Neural cell (in vitro differentiated cells): ENCODE measurements at regions not wholly inside any gene's neighbourhood (a gene's known extent, or its start where the extent isn't known, plus 50 kb on each side); places are given as distances from the start of the nearest gene placed in this dataset.

Experiments
- H2AFZ ChIP-seq: fragments of 200-600, 300-800 bp; sonication (generic), shearing (Covaris generic); 2 replicates; pipeline ENCODE4 v1.6.0; 2014; ENCODE audit warnings: low read depth, mild to moderate bottlenecking, antibody characterized with exemption, low read length, moderate library complexity
- H3F3A ChIP-seq: fragments of 200-600 bp; shearing (Covaris generic); 2 replicates; pipeline ENCODE4 v1.6.1; 2016; ENCODE audit warnings: mild to moderate bottlenecking, moderate library complexity, mixed read lengths, antibody characterized with exemption, low read length; ENCODE audit not compliant: insufficient read depth, poor library complexity, severe bottlenecking
- H3K27ac ChIP-seq: fragments of 200-600, 300-800 bp; sonication (generic), shearing (Covaris generic); 2 replicates; pipeline ENCODE4 v1.5.1; 2014; ENCODE audit warnings: mild to moderate bottlenecking, low read length, moderate library complexity
- H3K27me3 ChIP-seq: fragments of 300-800, 200-600 bp; sonication (generic), shearing (Covaris generic); 2 replicates; pipeline ENCODE4 v1.6.0; 2014; ENCODE audit warnings: mild to moderate bottlenecking, low read depth, low read length, moderate library complexity; ENCODE audit not compliant: insufficient read depth
- H3K36me3 ChIP-seq: fragments of 300-800, 200-600 bp; sonication (generic), shearing (Covaris generic); 2 replicates; pipeline ENCODE4 v1.5.1; 2014; ENCODE audit warnings: mild to moderate bottlenecking, antibody characterized with exemption, low read length, moderate library complexity; ENCODE audit not compliant: insufficient read depth
- H3K4me2 ChIP-seq: fragments of 300-800, 200-600 bp; sonication (generic), shearing (Covaris generic); 2 replicates; pipeline ENCODE4 v1.6.0; 2014; ENCODE audit warnings: mild to moderate bottlenecking, low read length
- H3K4me3 ChIP-seq: fragments of 300-800, 200-600 bp; sonication (generic), shearing (Covaris generic); 2 replicates; pipeline ENCODE4 v1.5.1; 2014; ENCODE audit warnings: mild to moderate bottlenecking, low read length, moderate library complexity
- H3K79me2 ChIP-seq: fragments of 200-600 bp; shearing (Covaris generic); replicated peaks from 2 replicates; pipeline ENCODE4 v1.6.0; 2014; ENCODE audit warnings: mild to moderate bottlenecking, low read length, moderate library complexity; ENCODE audit not compliant: insufficient read depth
- H3K9ac ChIP-seq: fragments of 300-800, 200-600 bp; sonication (generic), shearing (Covaris generic); 2 replicates; pipeline ENCODE4 v1.6.1; 2016; ENCODE audit warnings: mild to moderate bottlenecking, low read length, mixed read lengths
- H3K9me2 ChIP-seq: fragments of 200-600 bp; shearing (Covaris generic); 2 replicates; pipeline ENCODE4 v1.6.1; 2016; ENCODE audit warnings: mild to moderate bottlenecking, low read length, mixed read lengths; ENCODE audit not compliant: insufficient read depth
- H3K9me3 ChIP-seq: fragments of 200-600, 300-800 bp; sonication (generic), shearing (Covaris generic); 2 replicates; pipeline ENCODE4 v1.6.1; 2016; ENCODE audit warnings: mild to moderate bottlenecking, mixed run types, low read length, moderate library complexity, mixed read lengths
- H4K20me1 ChIP-seq: fragments of 200-600 bp; shearing (Covaris generic); 2 replicates; pipeline ENCODE4 v1.6.1; 2016; ENCODE audit warnings: mild to moderate bottlenecking, mixed run types; ENCODE audit not compliant: insufficient read depth
- CTCF ChIP-seq: fragments of 450-650 bp; IDR thresholded peaks from 2 replicates; pipeline ENCODE4 v1.5.1; 2014; ENCODE audit warnings: antibody characterized with exemption, mild to moderate bottlenecking, moderate library complexity; ENCODE audit not compliant: poor library complexity, severe bottlenecking
- EP300 ChIP-seq: fragments of 450-650 bp; conservative IDR thresholded peaks from 2 replicates; pipeline ENCODE4 v1.6.1; 2014; ENCODE audit warnings: antibody characterized with exemption, mild to moderate bottlenecking, moderate library complexity; ENCODE audit not compliant: poor library complexity, severe bottlenecking
- EZH2 ChIP-seq: fragments of 200-600, 300-800 bp; shearing (Covaris generic), sonication (generic); IDR thresholded peaks from 2 replicates; pipeline ENCODE4 v1.6.1; 2014; ENCODE audit warnings: antibody characterized with exemption, low read length, borderline replicate concordance, mild to moderate bottlenecking; ENCODE audit not compliant: insufficient read depth, poor library complexity, severe bottlenecking
- MXI1 ChIP-seq: fragments of 450-650 bp; conservative IDR thresholded peaks from 2 replicates; pipeline ENCODE4 v1.6.1; 2014; ENCODE audit warnings: antibody characterized with exemption, mild to moderate bottlenecking; ENCODE audit not compliant: poor library complexity, severe bottlenecking
- POLR2AphosphoS5 ChIP-seq: IDR thresholded peaks from 2 replicates; pipeline ENCODE4 v1.6.1; 2012
- RAD21 ChIP-seq: fragments of 450-650 bp; conservative IDR thresholded peaks from 2 replicates; pipeline ENCODE4 v1.6.1; 2014; ENCODE audit warnings: antibody characterized with exemption, mild to moderate bottlenecking, moderate library complexity
- REST ChIP-seq: IDR thresholded peaks from 2 replicates; pipeline ENCODE4 v1.6.1; 2012; ENCODE audit warnings: borderline replicate concordance
- SMC3 ChIP-seq: fragments of 450-650 bp; conservative IDR thresholded peaks from 2 replicates; pipeline ENCODE4 v1.6.1; 2014; ENCODE audit warnings: antibody characterized with exemption, mild to moderate bottlenecking, moderate library complexity; ENCODE audit not compliant: poor library complexity
- TAF1 ChIP-seq: IDR thresholded peaks from 2 replicates; pipeline ENCODE4 v1.6.1; 2012; ENCODE audit warnings: low read depth

- no peaks in the 10 kb centered on the region for H3K36me3 ChIP-seq
- no peak overlapping the region for H3K4me2 ChIP-seq
- H3F3A ChIP-seq, result no peaks in the 10 kb centered on the region
- H3K9me3 ChIP-seq, result no peaks in the 10 kb centered on the region
- H2AFZ ChIP-seq, result no peak overlapping the region
- TF ChIP-seq MXI1 (no peak), CTCF (no peak), EZH2 (no peak), SMC3 (no peak), RAD21 (no peak), EP300 (no peak), TAF1 (no peak), POLR2AphosphoS5 (no peak), REST (no peak)
- H3K9me2 ChIP-seq, result no peaks in the 10 kb centered on the region
- no peaks in the 10 kb centered on the region for H4K20me1 ChIP-seq
- H3K4me3 ChIP-seq, result no peak overlapping the region
- no peak overlapping the region for H3K27ac ChIP-seq
- H3K9ac ChIP-seq, result no peak overlapping the region
- H3K27me3 ChIP-seq, result no peaks in the 10 kb centered on the region
- no peaks in the 10 kb centered on the region for H3K79me2 ChIP-seq
These were observed 329.1 kb downstream of the USP25 start for GRCh38 chr21:16058896-16059295.

GRCh38 chr21:16059981-16060380, 330.2 kb downstream of the USP25 start:
- Histone ChIP-seq H3K27me3 (no peaks in the 10 kb centered on the region), H3K9me3 (no peaks in the 10 kb centered on the region), H4K20me1 (no peaks in the 10 kb centered on the region), H3K36me3 (no peaks in the 10 kb centered on the region), H3K9ac (no peak overlapping the region), H3K79me2 (no peaks in the 10 kb centered on the region), H2AFZ (no peak overlapping the region), H3F3A (no peaks in the 10 kb centered on the region), H3K9me2 (no peaks in the 10 kb centered on the region), H3K4me3 (no peak overlapping the region), H3K27ac (no peak overlapping the region), H3K4me2 (no peak overlapping the region)
- TF ChIP-seq RAD21 (no peak), POLR2AphosphoS5 (no peak), REST (no peak), MXI1 (no peak), CTCF (no peak), EP300 (no peak), TAF1 (no peak), EZH2 (no peak), SMC3 (no peak)
